ENCODE measurements at regions not wholly inside any gene's neighbourhood (a gene's known extent, or its start where the extent isn't known, plus 50 kb on each side); places are given as distances from the start of the nearest gene placed in this dataset.

GRCh38 chr3:102605153-102605552 is 170.3 kb downstream of the ZPLD1 start:
- no peak for DNase-seq

GRCh38 chr3:102608875-102609274 is 174.1 kb downstream of the ZPLD1 start:
- DNase-seq = no peak

GRCh38 chr3:102614021-102614569 is 179.3 kb downstream of the ZPLD1 start:
- DNase-seq = no peak

GRCh38 chr3:102614585-102614984 is 179.8 kb downstream of the ZPLD1 start:
- DNase-seq = peak; percentile 15

- DNase-seq = no peak
Measured at GRCh38 chr3:102617381-102617780, 182.6 kb downstream of the ZPLD1 start.

GRCh38 chr3:102619361-102619760 is 184.5 kb downstream of the ZPLD1 start:
- no peak for DNase-seq

- DNase-seq = no peak
Measured at GRCh38 chr3:102629943-102630342, 195.1 kb downstream of the ZPLD1 start.

- DNase-seq = no peak
Measured at GRCh38 chr3:102630531-102630930, 195.7 kb downstream of the ZPLD1 start.

- DNase-seq = no peak
Measured at GRCh38 chr3:102643546-102643945, 208.7 kb downstream of the ZPLD1 start.

- DNase-seq = no peak
Measured at GRCh38 chr3:102646557-102646956, 211.7 kb downstream of the ZPLD1 start.

- DNase-seq = no peak
Measured at GRCh38 chr3:102660653-102661052, 225.8 kb downstream of the ZPLD1 start.

GRCh38 chr3:102661707-102662497 is 227.1 kb downstream of the ZPLD1 start:
- DNase-seq = no peak

GRCh38 chr3:102662498-102662772 is 227.6 kb downstream of the ZPLD1 start:
- DNase-seq = no peak

GRCh38 chr3:102664126-102664525 is 229.3 kb downstream of the ZPLD1 start:
- DNase-seq = no peak

- DNase-seq = no peak
Measured at GRCh38 chr3:102665183-102665582, 230.4 kb downstream of the ZPLD1 start.

GRCh38 chr3:102668247-102668646 is 233.4 kb downstream of the ZPLD1 start:
- DNase-seq = no peak

GRCh38 chr3:102670986-102671385 is 236.2 kb downstream of the ZPLD1 start:
- no peak for DNase-seq

- DNase-seq = no peak
Measured at GRCh38 chr3:102672305-102672704, 237.5 kb downstream of the ZPLD1 start.

GRCh38 chr3:102673271-102674115 is 238.7 kb downstream of the ZPLD1 start:
- DNase-seq = peak; percentile 84

GRCh38 chr3:102674284-102674683 is 239.5 kb downstream of the ZPLD1 start:
- no peak for DNase-seq

- DNase-seq = no peak
Measured at GRCh38 chr3:102676424-102676823, 241.6 kb downstream of the ZPLD1 start.

- no peak for DNase-seq
Measured at GRCh38 chr3:102682741-102683140, 247.9 kb downstream of the ZPLD1 start.

- DNase-seq = no peak
Measured at GRCh38 chr3:102686792-102687191, 252.0 kb downstream of the ZPLD1 start.

All from NCI-H1436 (cell line).